ENCODE measurements at regions not wholly inside any gene's neighbourhood (a gene's known extent, or its start where the extent isn't known, plus 50 kb on each side); places are given as distances from the start of the nearest gene placed in this dataset.

- TF ChIP-seq SIN3A (IDR thresholded peaks at IDR 0.05; ENCODE audit: borderline replicate concordance in 2 of 2, control insufficient read depth in 1 of 2, low read depth in 2 of 2, low read length in 2 of 2) (no peak), ZNF3 (CRISPR knock-in tag; IDR thresholded peaks at IDR 0.05) (no peak), CTCF (IDR thresholded peaks at IDR 0.05 in 2 of 3, conservative IDR thresholded peaks at IDR 0.05 in 1 of 3; ENCODE audit: insufficient read depth in 2 of 3, low read depth in 1 of 3, low read length in 3 of 3) (no peak), ATF7 (IDR thresholded peaks at IDR 0.05) (no peak), TCF7L2 (IDR thresholded peaks at IDR 0.05; ENCODE audit: low read depth, low read length) (no peak), NR2C1 (IDR thresholded peaks at IDR 0.05) (no peak), NR2C1 (tag; IDR thresholded peaks at IDR 0.05) (no peak)
- TF ChIP-seq, protein P1, sequence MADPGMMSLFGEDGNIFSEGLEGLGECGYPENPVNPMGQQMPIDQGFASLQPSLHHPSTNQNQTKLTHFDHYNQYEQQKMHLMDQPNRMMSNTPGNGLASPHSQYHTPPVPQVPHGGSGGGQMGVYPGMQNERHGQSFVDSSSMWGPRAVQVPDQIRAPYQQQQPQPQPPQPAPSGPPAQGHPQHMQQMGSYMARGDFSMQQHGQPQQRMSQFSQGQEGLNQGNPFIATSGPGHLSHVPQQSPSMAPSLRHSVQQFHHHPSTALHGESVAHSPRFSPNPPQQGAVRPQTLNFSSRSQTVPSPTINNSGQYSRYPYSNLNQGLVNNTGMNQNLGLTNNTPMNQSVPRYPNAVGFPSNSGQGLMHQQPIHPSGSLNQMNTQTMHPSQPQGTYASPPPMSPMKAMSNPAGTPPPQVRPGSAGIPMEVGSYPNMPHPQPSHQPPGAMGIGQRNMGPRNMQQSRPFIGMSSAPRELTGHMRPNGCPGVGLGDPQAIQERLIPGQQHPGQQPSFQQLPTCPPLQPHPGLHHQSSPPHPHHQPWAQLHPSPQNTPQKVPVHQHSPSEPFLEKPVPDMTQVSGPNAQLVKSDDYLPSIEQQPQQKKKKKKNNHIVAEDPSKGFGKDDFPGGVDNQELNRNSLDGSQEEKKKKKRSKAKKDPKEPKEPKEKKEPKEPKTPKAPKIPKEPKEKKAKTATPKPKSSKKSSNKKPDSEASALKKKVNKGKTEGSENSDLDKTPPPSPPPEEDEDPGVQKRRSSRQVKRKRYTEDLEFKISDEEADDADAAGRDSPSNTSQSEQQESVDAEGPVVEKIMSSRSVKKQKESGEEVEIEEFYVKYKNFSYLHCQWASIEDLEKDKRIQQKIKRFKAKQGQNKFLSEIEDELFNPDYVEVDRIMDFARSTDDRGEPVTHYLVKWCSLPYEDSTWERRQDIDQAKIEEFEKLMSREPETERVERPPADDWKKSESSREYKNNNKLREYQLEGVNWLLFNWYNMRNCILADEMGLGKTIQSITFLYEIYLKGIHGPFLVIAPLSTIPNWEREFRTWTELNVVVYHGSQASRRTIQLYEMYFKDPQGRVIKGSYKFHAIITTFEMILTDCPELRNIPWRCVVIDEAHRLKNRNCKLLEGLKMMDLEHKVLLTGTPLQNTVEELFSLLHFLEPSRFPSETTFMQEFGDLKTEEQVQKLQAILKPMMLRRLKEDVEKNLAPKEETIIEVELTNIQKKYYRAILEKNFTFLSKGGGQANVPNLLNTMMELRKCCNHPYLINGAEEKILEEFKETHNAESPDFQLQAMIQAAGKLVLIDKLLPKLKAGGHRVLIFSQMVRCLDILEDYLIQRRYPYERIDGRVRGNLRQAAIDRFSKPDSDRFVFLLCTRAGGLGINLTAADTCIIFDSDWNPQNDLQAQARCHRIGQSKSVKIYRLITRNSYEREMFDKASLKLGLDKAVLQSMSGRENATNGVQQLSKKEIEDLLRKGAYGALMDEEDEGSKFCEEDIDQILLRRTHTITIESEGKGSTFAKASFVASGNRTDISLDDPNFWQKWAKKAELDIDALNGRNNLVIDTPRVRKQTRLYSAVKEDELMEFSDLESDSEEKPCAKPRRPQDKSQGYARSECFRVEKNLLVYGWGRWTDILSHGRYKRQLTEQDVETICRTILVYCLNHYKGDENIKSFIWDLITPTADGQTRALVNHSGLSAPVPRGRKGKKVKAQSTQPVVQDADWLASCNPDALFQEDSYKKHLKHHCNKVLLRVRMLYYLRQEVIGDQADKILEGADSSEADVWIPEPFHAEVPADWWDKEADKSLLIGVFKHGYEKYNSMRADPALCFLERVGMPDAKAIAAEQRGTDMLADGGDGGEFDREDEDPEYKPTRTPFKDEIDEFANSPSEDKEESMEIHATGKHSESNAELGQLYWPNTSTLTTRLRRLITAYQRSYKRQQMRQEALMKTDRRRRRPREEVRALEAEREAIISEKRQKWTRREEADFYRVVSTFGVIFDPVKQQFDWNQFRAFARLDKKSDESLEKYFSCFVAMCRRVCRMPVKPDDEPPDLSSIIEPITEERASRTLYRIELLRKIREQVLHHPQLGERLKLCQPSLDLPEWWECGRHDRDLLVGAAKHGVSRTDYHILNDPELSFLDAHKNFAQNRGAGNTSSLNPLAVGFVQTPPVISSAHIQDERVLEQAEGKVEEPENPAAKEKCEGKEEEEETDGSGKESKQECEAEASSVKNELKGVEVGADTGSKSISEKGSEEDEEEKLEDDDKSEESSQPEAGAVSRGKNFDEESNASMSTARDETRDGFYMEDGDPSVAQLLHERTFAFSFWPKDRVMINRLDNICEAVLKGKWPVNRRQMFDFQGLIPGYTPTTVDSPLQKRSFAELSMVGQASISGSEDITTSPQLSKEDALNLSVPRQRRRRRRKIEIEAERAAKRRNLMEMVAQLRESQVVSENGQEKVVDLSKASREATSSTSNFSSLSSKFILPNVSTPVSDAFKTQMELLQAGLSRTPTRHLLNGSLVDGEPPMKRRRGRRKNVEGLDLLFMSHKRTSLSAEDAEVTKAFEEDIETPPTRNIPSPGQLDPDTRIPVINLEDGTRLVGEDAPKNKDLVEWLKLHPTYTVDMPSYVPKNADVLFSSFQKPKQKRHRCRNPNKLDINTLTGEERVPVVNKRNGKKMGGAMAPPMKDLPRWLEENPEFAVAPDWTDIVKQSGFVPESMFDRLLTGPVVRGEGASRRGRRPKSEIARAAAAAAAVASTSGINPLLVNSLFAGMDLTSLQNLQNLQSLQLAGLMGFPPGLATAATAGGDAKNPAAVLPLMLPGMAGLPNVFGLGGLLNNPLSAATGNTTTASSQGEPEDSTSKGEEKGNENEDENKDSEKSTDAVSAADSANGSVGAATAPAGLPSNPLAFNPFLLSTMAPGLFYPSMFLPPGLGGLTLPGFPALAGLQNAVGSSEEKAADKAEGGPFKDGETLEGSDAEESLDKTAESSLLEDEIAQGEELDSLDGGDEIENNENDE (IDR thresholded peaks at IDR 0.05; ENCODE audit: low read depth, low read length), result no peak
- TF ChIP-seq, protein P2, sequence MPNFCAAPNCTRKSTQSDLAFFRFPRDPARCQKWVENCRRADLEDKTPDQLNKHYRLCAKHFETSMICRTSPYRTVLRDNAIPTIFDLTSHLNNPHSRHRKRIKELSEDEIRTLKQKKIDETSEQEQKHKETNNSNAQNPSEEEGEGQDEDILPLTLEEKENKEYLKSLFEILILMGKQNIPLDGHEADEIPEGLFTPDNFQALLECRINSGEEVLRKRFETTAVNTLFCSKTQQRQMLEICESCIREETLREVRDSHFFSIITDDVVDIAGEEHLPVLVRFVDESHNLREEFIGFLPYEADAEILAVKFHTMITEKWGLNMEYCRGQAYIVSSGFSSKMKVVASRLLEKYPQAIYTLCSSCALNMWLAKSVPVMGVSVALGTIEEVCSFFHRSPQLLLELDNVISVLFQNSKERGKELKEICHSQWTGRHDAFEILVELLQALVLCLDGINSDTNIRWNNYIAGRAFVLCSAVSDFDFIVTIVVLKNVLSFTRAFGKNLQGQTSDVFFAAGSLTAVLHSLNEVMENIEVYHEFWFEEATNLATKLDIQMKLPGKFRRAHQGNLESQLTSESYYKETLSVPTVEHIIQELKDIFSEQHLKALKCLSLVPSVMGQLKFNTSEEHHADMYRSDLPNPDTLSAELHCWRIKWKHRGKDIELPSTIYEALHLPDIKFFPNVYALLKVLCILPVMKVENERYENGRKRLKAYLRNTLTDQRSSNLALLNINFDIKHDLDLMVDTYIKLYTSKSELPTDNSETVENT (CRISPR knock-in tag; IDR thresholded peaks at IDR 0.05), result no peak
Measured at GRCh38 chr3:161863775-161864174, 367.2 kb downstream of the OTOL1 start.
